ENCODE measurements at regions not wholly inside any gene's neighbourhood (a gene's known extent, or its start where the extent isn't known, plus 50 kb on each side); places are given as distances from the start of the nearest gene placed in this dataset.
"Not testable (repeated sequence)": the region's sequence is repeated elsewhere in the genome, so short reads cannot be mapped to it uniquely, and the experiment has no call there.

DNA sequence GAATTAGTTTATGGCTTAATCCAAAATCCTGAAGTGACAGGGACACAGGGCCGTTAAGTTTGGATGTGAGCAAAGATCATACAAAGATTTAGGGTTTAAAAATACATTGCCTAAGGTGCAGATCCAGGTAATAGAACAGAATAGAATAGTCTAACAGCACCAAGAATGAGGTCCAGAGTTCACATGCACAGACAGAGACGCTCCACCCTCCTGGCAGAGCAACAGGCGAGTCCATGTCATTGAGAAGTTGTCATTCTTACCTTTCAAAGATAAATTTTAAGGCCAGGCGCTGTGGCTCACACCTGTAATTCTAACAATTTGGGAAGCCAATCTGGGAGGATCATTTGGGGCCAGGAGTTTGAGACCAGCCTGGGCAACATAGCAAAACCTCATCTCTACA is 209.1 kb upstream of the AUTS2 start:
- H3K4me1 ChIP-seq = no peaks in the 10 kb centered on the region
- H3K4me3 ChIP-seq = no peak overlapping the region
- no peak overlapping the region for H3K27ac ChIP-seq
- H3K4me2 ChIP-seq = no peak overlapping the region
- no peak overlapping the region for H3K9ac ChIP-seq
- TF ChIP-seq Cebpa-rat (IDR thresholded peaks at IDR 0.05) = no peak
- no peaks in the 10 kb centered on the region for H3K36me3 ChIP-seq
- no peaks in the 10 kb centered on the region for H3K27me3 ChIP-seq
- H3K9me3 ChIP-seq (replicated peaks in 1 of 11) = peaks cover 0 to 14% (median 7%) of the 10 kb centered on the region in 11 experiments; a peak in 12 of 22 replicates
- H4K20me1 ChIP-seq = no peaks in the 10 kb centered on the region

DNA sequence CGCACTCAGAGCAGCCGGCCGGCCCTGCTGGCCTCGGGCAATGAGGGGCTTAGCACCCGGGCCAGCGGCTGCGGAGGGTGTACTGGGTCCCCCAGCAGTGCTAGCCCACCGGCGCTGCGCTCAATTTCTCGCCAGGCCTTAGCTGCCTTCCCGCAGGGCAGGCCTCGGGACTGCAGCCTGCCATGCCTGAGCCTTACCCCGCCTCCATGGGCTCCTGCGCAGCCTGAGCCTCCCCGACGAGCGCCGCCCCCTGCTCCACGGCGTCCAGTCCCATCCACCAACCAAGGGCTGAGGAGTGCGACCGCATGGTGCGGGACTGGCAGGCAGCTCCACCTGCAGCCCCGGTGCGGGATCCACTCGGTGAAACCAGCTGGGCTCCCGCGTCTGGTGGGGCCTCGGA is 204.4 kb upstream of the AUTS2 start:
- Histone ChIP-seq H3K4me1 (peaks cover 0 to 26% (median 3%) of the 10 kb centered on the region in 10 experiments; a peak in 7 of 20 replicates), H3K9me3 (replicated peaks in 1 of 11) (peaks cover 0 to 16% (median 7%) of the 10 kb centered on the region in 11 experiments; a peak in 12 of 22 replicates)
- H3K27ac ChIP-seq, H3K4me3 ChIP-seq, H3K9ac ChIP-seq, H3K27me3 ChIP-seq, H3K4me2 ChIP-seq, H3K36me3 ChIP-seq, H4K20me1 ChIP-seq: not testable (repeated sequence)

DNA sequence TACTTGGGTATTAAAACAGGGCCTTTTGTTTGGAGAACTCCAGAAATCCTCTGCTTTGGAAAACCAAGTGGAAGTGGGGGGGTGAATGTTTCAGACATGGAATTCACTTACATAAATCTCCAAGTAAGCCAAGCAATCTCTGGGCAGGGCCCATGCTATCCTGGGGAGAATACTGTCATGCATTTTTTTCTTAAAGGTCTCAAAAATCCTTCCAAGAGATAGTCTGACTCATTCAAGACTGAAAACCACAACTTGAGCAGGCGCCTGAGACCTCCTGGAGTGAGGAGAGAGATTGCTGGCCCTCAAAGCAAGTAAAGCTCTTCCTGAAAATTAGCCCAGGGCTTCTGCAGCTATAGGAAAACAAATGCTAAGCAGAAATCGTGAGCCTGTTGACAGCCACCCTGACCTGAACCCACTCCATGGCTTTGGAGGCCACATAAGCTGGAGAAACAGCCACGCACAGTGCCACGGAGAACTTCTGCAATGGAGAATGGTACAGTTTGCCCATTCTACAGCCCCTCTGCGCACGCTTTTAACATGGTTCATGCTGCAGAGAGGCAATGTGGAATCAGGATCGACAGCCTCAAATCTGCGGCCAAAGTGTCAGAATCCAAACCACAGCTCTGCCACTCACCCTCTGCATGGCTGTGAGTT is 203.1 kb upstream of the AUTS2 start:
- H3K4me2 ChIP-seq = peak overlapping the region in 4 of 11 experiments; percentile 2 to 71 (median 47); a peak in 4 of 22 replicates
- no peak overlapping the region for H3K9ac ChIP-seq
- H3K27ac ChIP-seq = no peak overlapping the region
- H4K20me1 ChIP-seq = no peaks in the 10 kb centered on the region
- H3K27me3 ChIP-seq = no peaks in the 10 kb centered on the region
- H3K36me3 ChIP-seq = no peaks in the 10 kb centered on the region
- H3K4me3 ChIP-seq = no peak overlapping the region
- peaks cover 0 to 39% (median 3%) of the 10 kb centered on the region in 10 experiments; a peak in 7 of 20 replicates for H3K4me1 ChIP-seq
- TF ChIP-seq Cebpa-rat (IDR thresholded peaks at IDR 0.05) = no peak
- peaks cover 0 to 18% (median 7%) of the 10 kb centered on the region in 11 experiments; a peak in 12 of 22 replicates for H3K9me3 ChIP-seq (replicated peaks in 1 of 11)

DNA sequence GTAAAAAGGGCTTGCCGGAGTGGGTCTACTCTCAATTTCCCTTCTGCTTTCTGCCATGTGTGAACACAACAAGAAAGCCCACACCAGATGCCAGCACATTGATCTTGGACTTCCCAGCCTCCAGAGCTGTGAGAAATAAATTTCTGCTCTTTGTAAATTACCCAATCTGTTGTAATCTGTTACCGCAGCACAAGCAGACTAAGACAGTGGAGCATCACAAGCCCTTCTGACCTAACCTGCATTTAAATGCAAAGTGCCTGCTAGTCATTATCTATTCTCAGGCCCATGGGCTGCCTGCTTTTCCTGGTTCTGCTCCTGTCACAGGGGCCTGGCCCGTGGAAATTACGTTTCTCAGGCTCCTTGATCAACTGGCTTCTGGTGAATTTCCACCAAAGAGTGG is 199.3 kb upstream of the AUTS2 start:
- H3K4me3 ChIP-seq = no peak overlapping the region
- peaks cover 0 to 11% (median 2%) of the 10 kb centered on the region in 11 experiments; a peak in 12 of 22 replicates for H3K9me3 ChIP-seq (replicated peaks in 1 of 11)
- TF ChIP-seq Cebpa-rat (IDR thresholded peaks at IDR 0.05) = no peak
- peak overlapping the region in 1 of 11 experiments; percentile 8; a peak in 1 of 22 replicates for H3K9ac ChIP-seq
- peak overlapping the region in 3 of 11 experiments; percentile 37 to 71 (median 70); a peak in 6 of 22 replicates for H3K4me2 ChIP-seq
- peaks cover 0 to 41% (median 5%) of the 10 kb centered on the region in 10 experiments; a peak in 10 of 20 replicates for H3K4me1 ChIP-seq
- H4K20me1 ChIP-seq = no peaks in the 10 kb centered on the region
- peak overlapping the region in 2 of 11 experiments; percentile 17 to 49; a peak in 2 of 22 replicates for H3K27ac ChIP-seq
- no peaks in the 10 kb centered on the region for H3K27me3 ChIP-seq
- no peaks in the 10 kb centered on the region for H3K36me3 ChIP-seq

DNA sequence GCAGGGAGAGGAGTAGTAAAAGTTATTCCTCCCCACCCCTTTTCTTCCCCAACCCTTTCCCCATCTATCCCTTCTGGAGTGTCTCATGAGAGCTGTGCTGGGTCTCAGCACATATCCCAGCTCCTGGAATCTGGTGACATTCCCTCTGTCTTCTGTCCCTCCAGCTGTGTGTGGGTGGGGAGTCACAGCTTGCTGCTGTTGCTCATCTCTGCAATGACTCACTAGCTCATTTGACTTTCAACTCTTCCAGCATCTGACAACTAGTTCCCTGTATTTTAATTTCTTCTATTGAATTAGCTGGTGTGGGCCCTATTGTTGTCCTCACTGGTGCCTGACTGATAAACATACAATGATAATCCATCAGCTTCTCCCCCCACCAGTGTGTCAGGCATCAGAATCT is 198.9 kb upstream of the AUTS2 start:
- Histone ChIP-seq H3K4me3 (no peak overlapping the region), H4K20me1 (no peaks in the 10 kb centered on the region), H3K27me3 (no peaks in the 10 kb centered on the region), H3K9ac (peak overlapping the region in 1 of 11 experiments; percentile 8; a peak in 1 of 22 replicates), H3K27ac (peak overlapping the region in 2 of 11 experiments; percentile 17 to 49; a peak in 3 of 22 replicates), H3K9me3 (replicated peaks in 1 of 11) (peaks cover 0 to 8% (median 0%) of the 10 kb centered on the region in 11 experiments; a peak in 5 of 22 replicates), H3K4me1 (peaks cover 0 to 39% (median 5%) of the 10 kb centered on the region in 10 experiments; a peak in 10 of 20 replicates), H3K36me3 (no peaks in the 10 kb centered on the region), H3K4me2 (peak overlapping the region in 3 of 11 experiments; percentile 37 to 71 (median 70); a peak in 6 of 22 replicates)
- TF ChIP-seq Cebpa-rat (IDR thresholded peaks at IDR 0.05) = no peak

DNA sequence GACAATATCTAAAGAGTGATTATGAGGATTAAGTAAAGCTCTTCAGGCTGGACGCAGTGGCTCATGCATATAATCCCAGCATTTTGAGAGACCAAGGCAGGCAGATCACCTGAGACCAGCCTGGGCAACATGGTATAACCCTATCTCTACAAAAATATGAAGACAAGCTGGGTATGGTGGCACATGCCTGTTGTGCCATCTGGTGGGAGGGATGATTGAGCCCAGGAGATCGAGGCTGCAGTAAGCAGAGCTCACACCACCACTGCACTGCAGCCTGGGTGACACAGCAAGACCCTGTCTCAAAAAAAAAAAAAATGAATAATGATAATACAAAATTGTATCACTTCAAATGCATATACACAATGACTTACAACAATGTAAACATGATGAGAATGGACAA is 195.6 kb upstream of the AUTS2 start:
- Histone ChIP-seq H3K4me3 (no peak overlapping the region), H3K36me3 (no peaks in the 10 kb centered on the region), H3K27ac (no peak overlapping the region), H3K27me3 (no peaks in the 10 kb centered on the region), H3K4me1 (peaks cover 0 to 24% (median 0%) of the 10 kb centered on the region in 10 experiments; a peak in 9 of 20 replicates), H3K4me2 (no peak overlapping the region), H4K20me1 (no peaks in the 10 kb centered on the region), H3K9ac (no peak overlapping the region), H3K9me3 (replicated peaks in 1 of 11) (peaks cover 0 to 5% (median 0%) of the 10 kb centered on the region in 11 experiments; a peak in 3 of 22 replicates)
- TF ChIP-seq Cebpa-rat (IDR thresholded peaks at IDR 0.05) = no peak

DNA sequence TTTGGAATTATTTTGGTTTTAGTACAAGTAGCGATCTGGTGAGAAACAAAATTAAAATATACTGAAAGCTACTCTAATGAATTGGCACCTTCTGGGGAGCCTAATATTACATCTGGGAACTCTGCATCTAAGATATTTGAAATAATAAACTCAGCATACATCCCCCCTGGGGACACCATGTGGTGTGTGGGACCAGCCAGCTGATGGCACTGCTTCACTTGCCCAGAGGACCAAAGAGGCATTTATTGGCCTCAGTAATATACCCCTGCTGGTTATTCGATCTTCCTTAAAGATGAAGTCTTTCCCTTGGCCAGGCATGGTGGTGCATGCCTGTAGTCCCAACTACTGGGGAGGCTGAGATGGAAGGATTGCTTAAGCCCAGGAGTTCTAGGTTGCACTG is 195.1 kb upstream of the AUTS2 start:
- Histone ChIP-seq H3K9ac (no peak overlapping the region), H3K27me3 (no peaks in the 10 kb centered on the region), H3K4me3 (no peak overlapping the region), H3K4me2 (no peak overlapping the region), H3K27ac (no peak overlapping the region), H3K4me1 (peaks cover 0 to 22% (median 0%) of the 10 kb centered on the region in 10 experiments; a peak in 9 of 20 replicates), H3K9me3 (replicated peaks in 1 of 11) (peaks cover 0 to 5% (median 0%) of the 10 kb centered on the region in 11 experiments; a peak in 3 of 22 replicates), H3K36me3 (no peaks in the 10 kb centered on the region), H4K20me1 (no peaks in the 10 kb centered on the region)
- TF ChIP-seq Cebpa-rat (IDR thresholded peaks at IDR 0.05) = no peak

DNA sequence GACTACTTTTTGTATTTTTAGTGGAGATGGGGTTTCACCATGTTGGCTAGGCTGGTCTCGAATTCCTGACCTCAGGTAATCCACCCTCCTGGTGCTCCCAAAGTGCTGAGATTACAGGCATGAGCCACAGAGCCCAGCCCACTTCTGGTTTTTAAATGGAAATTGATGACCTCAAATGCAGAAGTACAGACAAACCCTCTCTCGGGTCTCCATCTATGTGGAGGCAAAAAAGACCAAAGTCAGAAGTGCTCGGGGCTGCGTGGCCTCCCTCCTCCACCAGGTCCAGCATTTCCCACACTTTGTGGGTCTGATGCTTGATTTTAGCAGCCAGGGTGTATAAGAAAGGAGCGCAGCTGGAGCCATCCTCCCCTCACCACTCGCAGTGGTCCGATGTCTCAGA is 187.3 kb upstream of the AUTS2 start:
- Histone ChIP-seq H3K4me2 (peak overlapping the region in 4 of 11 experiments; percentile 10 to 21 (median 16); a peak in 4 of 22 replicates), H4K20me1 (no peaks in the 10 kb centered on the region), H3K9me3 (replicated peaks in 1 of 11) (peaks cover 0 to 14% (median 11%) of the 10 kb centered on the region in 11 experiments; a peak in 18 of 22 replicates), H3K9ac (no peak overlapping the region), H3K4me3 (no peak overlapping the region), H3K27ac (no peak overlapping the region), H3K4me1 (peaks cover 8 to 24% (median 14%) of the 10 kb centered on the region in 10 experiments; a peak in 17 of 20 replicates), H3K27me3 (no peaks in the 10 kb centered on the region), H3K36me3 (no peaks in the 10 kb centered on the region)
- TF ChIP-seq Cebpa-rat (IDR thresholded peaks at IDR 0.05) = no peak

DNA sequence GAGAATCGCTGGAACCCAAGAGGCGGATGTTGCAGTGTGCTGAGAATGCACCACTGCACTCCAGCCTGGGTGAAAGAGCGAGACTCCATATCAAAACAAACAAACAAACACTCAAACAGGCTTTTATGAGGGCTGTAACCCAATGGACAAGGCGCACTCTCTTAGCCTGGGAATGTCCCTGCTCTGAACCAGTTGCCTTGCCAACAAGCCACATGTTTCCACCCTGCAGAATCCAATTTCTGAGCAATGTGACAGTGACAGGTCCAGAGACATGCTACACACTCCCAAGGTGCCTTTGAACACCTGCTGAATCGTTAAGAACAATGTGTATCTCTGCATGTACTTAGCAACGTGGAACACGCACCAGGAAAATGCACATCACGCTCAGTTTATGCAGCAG is 186.8 kb upstream of the AUTS2 start:
- no peaks in the 10 kb centered on the region for H3K27me3 ChIP-seq
- H3K27ac ChIP-seq = no peak overlapping the region
- peaks cover 3 to 18% (median 12%) of the 10 kb centered on the region in 11 experiments; a peak in 19 of 22 replicates for H3K9me3 ChIP-seq (replicated peaks in 1 of 11)
- peak overlapping the region in 4 of 11 experiments; percentile 10 to 21 (median 16); a peak in 3 of 22 replicates for H3K4me2 ChIP-seq
- TF ChIP-seq Cebpa-rat (IDR thresholded peaks at IDR 0.05) = no peak
- H3K9ac ChIP-seq = no peak overlapping the region
- H3K4me1 ChIP-seq = peaks cover 8 to 24% (median 14%) of the 10 kb centered on the region in 10 experiments; a peak in 17 of 20 replicates
- no peaks in the 10 kb centered on the region for H3K36me3 ChIP-seq
- H3K4me3 ChIP-seq = no peak overlapping the region
- H4K20me1 ChIP-seq = no peaks in the 10 kb centered on the region

Measured in BLaER1 treated with 17β-estradiol and CSF1 and Interleukin-3, amounts not matched to agents 10 nM and 100 nM (cell line).